H9 (cell line): ENCODE measurements at regions not wholly inside any gene's neighbourhood (a gene's known extent, or its start where the extent isn't known, plus 50 kb on each side); places are given as distances from the start of the nearest gene placed in this dataset.

Source experiments
- DNase-seq: peaks from one replicate; pipeline ENCODE4 v3.0.0-alpha.2; 2017
- H2AFZ ChIP-seq: one replicate; pipeline ENCODE4 v1.6.1; 2013; ENCODE audit warnings: mild to moderate bottlenecking, low read length, control low read depth, moderate library complexity
- H2AK5ac ChIP-seq: 2 replicates; pipeline ENCODE4 v1.6.1; 2013; ENCODE audit warnings: low read length, control low read depth, mixed read lengths; ENCODE audit not compliant: insufficient read length
- H2BK120ac ChIP-seq: one replicate; pipeline ENCODE4 v1.6.1; 2013; ENCODE audit warnings: low read depth, mild to moderate bottlenecking, low read length, control low read depth, inconsistent platforms; ENCODE audit not compliant: poor library complexity, severe bottlenecking
- H2BK12ac ChIP-seq: 2 replicates; pipeline ENCODE4 v1.6.1; 2013; ENCODE audit warnings: low read length, control low read depth, mixed read lengths, low read depth; ENCODE audit not compliant: insufficient read length
- H2BK15ac ChIP-seq: 2 replicates; pipeline ENCODE4 v1.6.1; 2013; ENCODE audit warnings: low read depth, low read length, control low read depth
- H2BK20ac ChIP-seq: one replicate; pipeline ENCODE4 v1.6.1; 2013; ENCODE audit warnings: low read depth, mild to moderate bottlenecking, low read length, control low read depth, inconsistent platforms; ENCODE audit not compliant: poor library complexity, severe bottlenecking
- H2BK5ac ChIP-seq: 2 replicates; pipeline ENCODE4 v1.6.1; 2013; ENCODE audit warnings: low read length, control low read depth, mixed read lengths; ENCODE audit not compliant: insufficient read length
- H3K14ac ChIP-seq: 2 replicates; pipeline ENCODE4 v1.6.1; 2013; ENCODE audit warnings: low read length, control low read depth; ENCODE audit not compliant: insufficient read depth
- H3K18ac ChIP-seq: 2 replicates; pipeline ENCODE4 v1.6.1; 2013; ENCODE audit warnings: low read depth, mild to moderate bottlenecking, mixed read lengths, low read length, control low read depth; ENCODE audit not compliant: insufficient read length
- H3K23ac ChIP-seq: 2 replicates; pipeline ENCODE4 v1.6.1; 2013; ENCODE audit warnings: low read length, control low read depth, mixed read lengths, low read depth; ENCODE audit not compliant: insufficient read length
- H3K23me2 ChIP-seq: 2 replicates; pipeline ENCODE4 v1.6.1; 2013; ENCODE audit warnings: low read depth, mild to moderate bottlenecking, mixed read lengths, low read length, control low read depth; ENCODE audit not compliant: insufficient read length, poor library complexity, severe bottlenecking
- H3K27ac ChIP-seq: 2 replicates; pipeline ENCODE4 v1.5.1; 2013; ENCODE audit warnings: low read length, control low read depth, mixed read lengths, low read depth; ENCODE audit not compliant: insufficient read length
- H3K27me3 ChIP-seq: 2 replicates; pipeline ENCODE4 v1.6.1; 2013; ENCODE audit warnings: low read length, control low read depth, inconsistent platforms; ENCODE audit not compliant: insufficient read depth
- H3K4ac ChIP-seq: 2 replicates; pipeline ENCODE4 v1.6.1; 2013; ENCODE audit warnings: low read depth, mild to moderate bottlenecking, control low read depth, inconsistent platforms, low read length, moderate library complexity
- H3K4me1 ChIP-seq: 2 replicates; pipeline ENCODE4 v1.6.1; 2013; ENCODE audit warnings: low read length, control low read depth, inconsistent platforms; ENCODE audit not compliant: insufficient read depth
- H3K4me2 ChIP-seq: 2 replicates; pipeline ENCODE4 v1.6.1; 2013; ENCODE audit warnings: low read length, control low read depth, mixed read lengths; ENCODE audit not compliant: insufficient read length, insufficient read depth
- H3K56ac ChIP-seq: 2 replicates; pipeline ENCODE4 v1.6.1; 2013; ENCODE audit warnings: low read depth, mild to moderate bottlenecking, mixed read lengths, low read length, control low read depth; ENCODE audit not compliant: insufficient read length
- H3K79me1 ChIP-seq: 2 replicates; pipeline ENCODE4 v1.6.1; 2013; ENCODE audit warnings: low read depth, mild to moderate bottlenecking, moderate library complexity, low read length, control low read depth, inconsistent platforms; ENCODE audit not compliant: insufficient read depth, poor library complexity, severe bottlenecking
- H3K79me2 ChIP-seq: 2 replicates; pipeline ENCODE4 v1.6.1; 2013; ENCODE audit warnings: low read length, control low read depth, inconsistent platforms; ENCODE audit not compliant: insufficient read depth
- H3K9ac ChIP-seq: 2 replicates; pipeline ENCODE4 v1.6.1; 2013; ENCODE audit warnings: low read length, control low read depth, mixed read lengths; ENCODE audit not compliant: insufficient read length; ENCODE audit errors: extremely low read depth
- H3K9me3 ChIP-seq: one replicate; pipeline ENCODE4 v1.6.1; 2013; ENCODE audit warnings: low read depth, low read length, inconsistent platforms; ENCODE audit not compliant: control insufficient read depth
- H3T11ph ChIP-seq: one replicate; pipeline ENCODE4 v1.6.1; 2013; ENCODE audit warnings: mild to moderate bottlenecking, low read length, control low read depth, inconsistent platforms
- H4K20me1 ChIP-seq: one replicate; pipeline ENCODE4 v1.6.1; 2013; ENCODE audit not compliant: control insufficient read depth, insufficient read length, insufficient read depth
- H4K5ac ChIP-seq: 2 replicates; pipeline ENCODE4 v1.6.1; 2013; ENCODE audit warnings: low read depth, mild to moderate bottlenecking, mixed read lengths, low read length, control low read depth; ENCODE audit not compliant: insufficient read length
- H4K8ac ChIP-seq: replicated peaks from 2 replicates; pipeline ENCODE4 v1.6.1; 2013; ENCODE audit warnings: low read length, control low read depth, mixed read lengths, low read depth; ENCODE audit not compliant: insufficient read length
- H4K91ac ChIP-seq: 2 replicates; pipeline ENCODE4 v1.6.1; 2013; ENCODE audit warnings: low read depth, mild to moderate bottlenecking, moderate library complexity, mixed read lengths, low read length, control low read depth; ENCODE audit not compliant: insufficient read length
- H3K27ac Mint-ChIP-seq, 3 experiments: 2 replicates in 2 of 3; 3 replicates in 1 of 3; pipeline ENCODE4 v1.8.0; 2020 to 2021; ENCODE audit warnings: mixed read lengths in 3 of 3, mild to moderate bottlenecking in 1 of 3, moderate library complexity in 1 of 3
- H3K27me3 Mint-ChIP-seq: 2 replicates; pipeline ENCODE4 v1.8.0; 2021; ENCODE audit warnings: low read depth, mild to moderate bottlenecking, moderate library complexity, mixed read lengths
- H3K36me3 Mint-ChIP-seq, 3 experiments: 2 replicates in 2 of 3; 3 replicates in 1 of 3; pipeline ENCODE4 v1.8.0; 2020 to 2021; ENCODE audit warnings: low read depth in 3 of 3, mixed read lengths in 3 of 3; ENCODE audit not compliant: insufficient read depth in 1 of 3
- H3K4me1 Mint-ChIP-seq, 2 experiments: 2 replicates each; pipeline ENCODE4 v1.8.0; 2020; ENCODE audit warnings: mixed read lengths in 2 of 2
- H3K4me3 Mint-ChIP-seq, 2 experiments: 2 replicates in 1 of 2; 3 replicates in 1 of 2; pipeline ENCODE4 v1.8.0; 2020 to 2021; ENCODE audit warnings: mild to moderate bottlenecking in 2 of 2, mixed read lengths in 2 of 2, moderate library complexity in 1 of 2
- H3K9me3 Mint-ChIP-seq, 2 experiments: 2 replicates in 1 of 2; 3 replicates in 1 of 2; pipeline ENCODE4 v1.8.0; 2020; ENCODE audit warnings: mild to moderate bottlenecking in 2 of 2, mixed read lengths in 2 of 2, moderate library complexity in 1 of 2
- CTCF ChIP-seq: fragments of 200-600 bp; sonication (generic); conservative IDR thresholded peaks from 3 replicates; pipeline ENCODE4 v1.8.0; 2021; ENCODE audit warnings: antibody characterized with exemption, mild to moderate bottlenecking
- WGBS: extraction: QIAGEN DNeasy Blood & Tissue Kit; methylation state at CpG from one replicate; pipeline ENCODE4 v1.1.7; 2013; ENCODE audit warnings: missing lambda C conversion rate, low lambda C conversion rate, mixed read lengths; ENCODE audit not compliant: insufficient read length; ENCODE audit errors: extremely low coverage; 5-methylcytosine and 5-hydroxymethylcytosine counted together

GRCh38 chr4:41835321-41835995, 86.9 kb upstream of the PHOX2B start:
- H3K9me3 Mint-ChIP-seq, result no peaks in the 10 kb centered on the region
- no peak overlapping the region for H2BK15ac ChIP-seq
- H2AFZ ChIP-seq, result no peak overlapping the region
- no peaks in the 10 kb centered on the region for H3K36me3 Mint-ChIP-seq
- H2AK5ac ChIP-seq, result no peak overlapping the region
- H3K14ac ChIP-seq, result no peak overlapping the region
- TF ChIP-seq CTCF, result no peak
- H3K27me3 Mint-ChIP-seq, result peaks cover 36% of the 10 kb centered on the region
- no peaks in the 10 kb centered on the region for H3K27me3 ChIP-seq
- H3T11ph ChIP-seq, result no peak overlapping the region
- no peak overlapping the region for H2BK120ac ChIP-seq
- no peak overlapping the region for H3K4me3 Mint-ChIP-seq
- H4K8ac ChIP-seq, result no peak overlapping the region
- H3K4me2 ChIP-seq, result no peak overlapping the region
- no peak overlapping the region for H3K56ac ChIP-seq
- H3K79me2 ChIP-seq, result no peaks in the 10 kb centered on the region
- H2BK20ac ChIP-seq, result no peak overlapping the region
- H3K9me3 ChIP-seq, result no peaks in the 10 kb centered on the region
- H4K5ac ChIP-seq, result no peak overlapping the region
- H2BK12ac ChIP-seq, result no peak overlapping the region
- H3K4me1 Mint-ChIP-seq, result no peaks in the 10 kb centered on the region
- no peak overlapping the region for H3K18ac ChIP-seq
- H3K4me1 ChIP-seq, result no peaks in the 10 kb centered on the region
- H2BK5ac ChIP-seq, result no peak overlapping the region
- H3K9ac ChIP-seq, result no peak overlapping the region
- no peak overlapping the region for H3K4ac ChIP-seq
- H3K27ac ChIP-seq, result no peak overlapping the region
- no peaks in the 10 kb centered on the region for H4K20me1 ChIP-seq
- H3K27ac Mint-ChIP-seq, result no peak overlapping the region
- no peak for DNase-seq
- no peak overlapping the region for H3K23ac ChIP-seq
- H3K23me2 ChIP-seq, result no peaks in the 10 kb centered on the region
- no peak overlapping the region for H4K91ac ChIP-seq
- WGBS, result no CpG with 5 or more reads among the region's 3 CpGs
- no peaks in the 10 kb centered on the region for H3K79me1 ChIP-seq
